Loucy (cell line): ENCODE measurements at regions not wholly inside any gene's neighbourhood (a gene's known extent, or its start where the extent isn't known, plus 50 kb on each side); places are given as distances from the start of the nearest gene placed in this dataset.
"Not testable (repeated sequence)": the region's sequence is repeated elsewhere in the genome, so short reads cannot be mapped to it uniquely, and the experiment has no call there.

Experiments
- EZH2phosphoT487 ChIP-seq: fragments of 200-600 bp; IDR thresholded peaks from 2 replicates; pipeline ENCODE4 v1.6.1; 2018; ENCODE audit warnings: antibody characterized with exemption, mild to moderate bottlenecking, moderate library complexity, borderline replicate concordance
- TF ChIP-seq, protein P1 (sequence below): fragments of 200-600 bp; sonication (generic); conservative IDR thresholded peaks from 2 replicates; pipeline ENCODE4 v1.5.1; 2014; ENCODE audit warnings: mild to moderate bottlenecking, antibody characterized with exemption, low read length

- TF ChIP-seq, protein P1, sequence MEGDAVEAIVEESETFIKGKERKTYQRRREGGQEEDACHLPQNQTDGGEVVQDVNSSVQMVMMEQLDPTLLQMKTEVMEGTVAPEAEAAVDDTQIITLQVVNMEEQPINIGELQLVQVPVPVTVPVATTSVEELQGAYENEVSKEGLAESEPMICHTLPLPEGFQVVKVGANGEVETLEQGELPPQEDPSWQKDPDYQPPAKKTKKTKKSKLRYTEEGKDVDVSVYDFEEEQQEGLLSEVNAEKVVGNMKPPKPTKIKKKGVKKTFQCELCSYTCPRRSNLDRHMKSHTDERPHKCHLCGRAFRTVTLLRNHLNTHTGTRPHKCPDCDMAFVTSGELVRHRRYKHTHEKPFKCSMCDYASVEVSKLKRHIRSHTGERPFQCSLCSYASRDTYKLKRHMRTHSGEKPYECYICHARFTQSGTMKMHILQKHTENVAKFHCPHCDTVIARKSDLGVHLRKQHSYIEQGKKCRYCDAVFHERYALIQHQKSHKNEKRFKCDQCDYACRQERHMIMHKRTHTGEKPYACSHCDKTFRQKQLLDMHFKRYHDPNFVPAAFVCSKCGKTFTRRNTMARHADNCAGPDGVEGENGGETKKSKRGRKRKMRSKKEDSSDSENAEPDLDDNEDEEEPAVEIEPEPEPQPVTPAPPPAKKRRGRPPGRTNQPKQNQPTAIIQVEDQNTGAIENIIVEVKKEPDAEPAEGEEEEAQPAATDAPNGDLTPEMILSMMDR = not testable (repeated sequence)
- TF ChIP-seq EZH2phosphoT487 = not testable (repeated sequence)
These were observed 57.1 kb upstream of the GMDS start for GRCh38 chr6:2302482-2302881.
